DND-41 (cell line): ENCODE measurements at regions not wholly inside any gene's neighbourhood (a gene's known extent, or its start where the extent isn't known, plus 50 kb on each side); places are given as distances from the start of the nearest gene placed in this dataset.

Experiments
- CTCF ChIP-seq: IDR thresholded peaks from 2 replicates; pipeline ENCODE4 v1.5.1; 2012; ENCODE audit warnings: borderline replicate concordance, low read length, moderate library complexity, mild to moderate bottlenecking; ENCODE audit not compliant: poor library complexity, severe bottlenecking; ENCODE audit errors: extremely low read depth
- EZH2 ChIP-seq: IDR thresholded peaks from 3 replicates; pipeline ENCODE4 v1.6.1; 2012; ENCODE audit warnings: borderline replicate concordance, low read depth, mild to moderate bottlenecking, moderate library complexity, low read length, inconsistent platforms; ENCODE audit not compliant: severe bottlenecking

- no peak for TF ChIP-seq EZH2
- no peak for TF ChIP-seq CTCF
Observed at GRCh38 chr9:78881295-78881694, 584.4 kb downstream of the PSAT1 start.
